ENCODE measurements at regions not wholly inside any gene's neighbourhood (a gene's known extent, or its start where the extent isn't known, plus 50 kb on each side); places are given as distances from the start of the nearest gene placed in this dataset.

DNA sequence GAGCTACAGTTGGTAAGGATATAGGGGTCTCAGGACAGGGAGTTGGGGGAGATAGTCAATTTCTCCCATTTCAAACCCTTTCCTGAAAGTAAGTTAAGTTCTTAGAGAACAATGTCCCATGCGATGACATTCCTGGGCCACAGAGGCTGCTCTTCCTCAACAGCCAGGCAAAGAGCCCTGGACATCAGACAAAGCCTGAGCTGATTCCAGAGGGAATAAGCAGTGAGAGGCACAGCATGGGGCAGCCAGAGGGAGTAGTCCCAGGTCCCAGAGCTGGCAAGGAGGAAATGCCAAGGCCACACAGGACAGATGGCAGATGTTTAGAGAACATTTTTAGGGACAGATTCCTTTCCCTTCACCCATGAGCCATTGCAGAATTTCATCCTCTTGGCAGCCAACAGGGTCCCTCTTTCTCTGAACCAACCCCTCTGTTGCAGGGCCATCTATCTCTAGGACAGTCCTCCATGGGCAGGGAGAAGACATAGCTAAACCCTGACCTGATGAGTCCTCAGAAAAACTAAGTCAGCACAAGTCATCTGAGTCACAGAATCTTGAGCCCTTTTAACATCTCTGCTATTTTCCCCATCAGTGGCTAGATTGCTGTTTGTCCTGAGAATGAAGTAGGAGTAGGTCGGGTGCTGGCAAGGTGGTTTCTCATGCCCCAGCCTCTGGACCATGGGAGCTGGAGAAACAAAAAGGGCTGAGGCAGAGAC lies 60.3 kb upstream of the CALM2 start:
- Histone ChIP-seq H3K9me3 (ENCODE audit: severe bottlenecking) (no peaks in the 10 kb centered on the region), H3K27ac (no peak overlapping the region), H3K4me3 (ENCODE audit: low read depth, low read length) (no peak overlapping the region), H3K36me3 (no peaks in the 10 kb centered on the region), H3K27me3 (ENCODE audit: insufficient read depth, low read depth, severe bottlenecking) (no peaks in the 10 kb centered on the region)
- DNase-seq: no peak
- TF ChIP-seq, protein P1, sequence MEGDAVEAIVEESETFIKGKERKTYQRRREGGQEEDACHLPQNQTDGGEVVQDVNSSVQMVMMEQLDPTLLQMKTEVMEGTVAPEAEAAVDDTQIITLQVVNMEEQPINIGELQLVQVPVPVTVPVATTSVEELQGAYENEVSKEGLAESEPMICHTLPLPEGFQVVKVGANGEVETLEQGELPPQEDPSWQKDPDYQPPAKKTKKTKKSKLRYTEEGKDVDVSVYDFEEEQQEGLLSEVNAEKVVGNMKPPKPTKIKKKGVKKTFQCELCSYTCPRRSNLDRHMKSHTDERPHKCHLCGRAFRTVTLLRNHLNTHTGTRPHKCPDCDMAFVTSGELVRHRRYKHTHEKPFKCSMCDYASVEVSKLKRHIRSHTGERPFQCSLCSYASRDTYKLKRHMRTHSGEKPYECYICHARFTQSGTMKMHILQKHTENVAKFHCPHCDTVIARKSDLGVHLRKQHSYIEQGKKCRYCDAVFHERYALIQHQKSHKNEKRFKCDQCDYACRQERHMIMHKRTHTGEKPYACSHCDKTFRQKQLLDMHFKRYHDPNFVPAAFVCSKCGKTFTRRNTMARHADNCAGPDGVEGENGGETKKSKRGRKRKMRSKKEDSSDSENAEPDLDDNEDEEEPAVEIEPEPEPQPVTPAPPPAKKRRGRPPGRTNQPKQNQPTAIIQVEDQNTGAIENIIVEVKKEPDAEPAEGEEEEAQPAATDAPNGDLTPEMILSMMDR (IDR thresholded peaks at IDR 0.05; ENCODE audit: low read depth, low read length): no peak

GRCh38 chr2:47235132-47235531 lies 58.8 kb upstream of the CALM2 start:
- Histone ChIP-seq H3K27ac (no peak overlapping the region), H3K9me3 (ENCODE audit: severe bottlenecking) (no peaks in the 10 kb centered on the region), H3K27me3 (ENCODE audit: insufficient read depth, low read depth, severe bottlenecking) (no peaks in the 10 kb centered on the region), H3K4me3 (ENCODE audit: low read depth, low read length) (no peak overlapping the region), H3K36me3 (no peaks in the 10 kb centered on the region)
- TF ChIP-seq, protein P1 (IDR thresholded peaks at IDR 0.05; ENCODE audit: low read depth, low read length): no peak
- no peak for DNase-seq

DNA sequence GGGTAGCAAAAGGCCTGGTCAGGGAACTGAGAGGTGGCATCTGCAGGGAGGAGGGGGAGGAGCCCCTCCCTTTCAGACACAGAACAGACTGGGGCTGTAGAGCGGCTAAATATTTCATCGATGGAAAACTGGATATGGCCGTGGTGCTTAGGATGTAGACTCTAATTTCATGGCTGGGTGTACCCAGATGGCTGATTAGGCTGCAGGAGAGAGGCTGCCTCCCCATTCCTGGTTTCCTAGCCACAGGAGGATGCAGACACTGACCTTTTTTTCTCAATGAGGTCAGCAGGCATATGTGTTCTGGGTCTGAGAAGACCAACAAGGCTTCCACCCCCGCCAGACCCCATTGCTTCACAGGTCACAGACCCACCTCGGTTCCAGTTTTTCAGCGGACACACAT lies 58.1 kb upstream of the CALM2 start:
- DNase-seq: no peak
- TF ChIP-seq, protein P1 (IDR thresholded peaks at IDR 0.05; ENCODE audit: low read depth, low read length): no peak
- Histone ChIP-seq H3K9me3 (ENCODE audit: severe bottlenecking) (no peaks in the 10 kb centered on the region), H3K27me3 (ENCODE audit: insufficient read depth, low read depth, severe bottlenecking) (no peaks in the 10 kb centered on the region), H3K4me3 (ENCODE audit: low read depth, low read length) (no peak overlapping the region), H3K36me3 (no peaks in the 10 kb centered on the region), H3K27ac (no peak overlapping the region)

DNA sequence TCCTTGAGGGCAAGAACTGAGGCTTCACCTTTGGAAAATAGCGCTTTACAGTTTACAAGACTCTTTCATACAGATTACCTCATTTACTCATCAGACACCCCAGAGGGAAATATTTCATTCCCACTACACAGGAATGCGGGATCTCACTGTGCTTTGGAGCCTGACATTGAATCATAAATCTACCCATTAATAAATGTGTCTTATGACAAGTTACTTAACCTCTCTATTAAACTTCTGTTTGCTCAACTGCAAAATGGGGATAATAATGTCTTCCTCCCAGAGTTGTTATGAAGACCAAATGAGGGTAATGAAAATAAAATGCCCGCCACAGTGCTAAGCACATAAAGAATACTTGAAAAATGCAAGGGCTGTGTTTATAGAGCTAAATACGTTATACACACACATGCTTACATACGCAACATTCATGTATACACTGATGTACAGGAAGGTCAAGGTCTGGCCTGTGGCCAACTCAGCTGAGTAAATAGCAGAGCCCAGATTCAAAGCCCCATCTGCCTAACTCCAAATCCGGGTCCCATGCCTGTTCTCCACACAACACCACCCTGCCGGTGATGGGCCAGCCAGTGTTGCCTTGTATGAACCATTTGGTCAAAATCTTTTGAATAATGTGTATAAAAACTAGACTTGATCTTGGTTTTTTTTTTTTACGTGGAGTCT lies 56.6 kb upstream of the CALM2 start:
- no peaks in the 10 kb centered on the region for H3K9me3 ChIP-seq (ENCODE audit: severe bottlenecking)
- no peaks in the 10 kb centered on the region for H3K27me3 ChIP-seq (ENCODE audit: insufficient read depth, low read depth, severe bottlenecking)
- TF ChIP-seq, protein P1 (IDR thresholded peaks at IDR 0.05; ENCODE audit: low read depth, low read length): no peak
- H3K27ac ChIP-seq: no peak overlapping the region
- no peaks in the 10 kb centered on the region for H3K36me3 ChIP-seq
- no peak for DNase-seq
- no peak overlapping the region for H3K4me3 ChIP-seq (ENCODE audit: low read depth, low read length)

- H3K27ac ChIP-seq: no peak overlapping the region
- DNase-seq: no peak
These were observed 54.1 kb upstream of the CALM2 start for GRCh38 chr2:47230418-47230817.

More at GRCh38 chr2:47230418-47230817, 54.1 kb upstream of the CALM2 start:
- Histone ChIP-seq H3K9me3 (ENCODE audit: severe bottlenecking) (no peaks in the 10 kb centered on the region), H3K36me3 (no peaks in the 10 kb centered on the region), H3K27me3 (ENCODE audit: insufficient read depth, low read depth, severe bottlenecking) (no peaks in the 10 kb centered on the region), H3K4me3 (ENCODE audit: low read depth, low read length) (no peak overlapping the region)
- TF ChIP-seq, protein P1 (IDR thresholded peaks at IDR 0.05; ENCODE audit: low read depth, low read length): no peak
